HCT116 (cell line): ENCODE measurements at regions not wholly inside any gene's neighbourhood (a gene's known extent, or its start where the extent isn't known, plus 50 kb on each side); places are given as distances from the start of the nearest gene placed in this dataset.

Experiments
- ATAC-seq: fragments of 200-7000 bp; cut with Tn5 transposase; 2 replicates; pipeline ENCODE4 v1.9.1; 2020; ENCODE audit warnings: mild to moderate bottlenecking, moderate library complexity
- BruUV-seq: library from RNA; stranded (reverse); fragments of 400-500 nt; replicated peaks from 2 replicates; lab custom pipeline; 2021; lab: Mats Ljungman, UMichigan
- CTCF ChIA-PET: fragments of 300-600 bp; sonication (Branson Sonifier 250); formaldehyde crosslinking; loops from one replicate; lab custom pipeline; 2021; ENCODE audit warnings: antibody characterized with exemption; lab: Charles Lee
- POLR2A ChIA-PET: fragments of 300-600, 350-600 bp; sonication (Branson Sonifier 250); formaldehyde crosslinking; loops from one replicate; lab custom pipeline; 2021; ENCODE audit warnings: antibody characterized with exemption; lab: Charles Lee
- RAD21 ChIA-PET, 2 experiments: fragments of 300-600 bp; sonication (Branson Sonifier 250); formaldehyde crosslinking; loops; one replicate each; lab custom pipeline; 2023; ENCODE audit warnings: low total read pairs in 2 of 2; ENCODE audit not compliant: uncharacterized antibody in 2 of 2, unreplicated experiment in 2 of 2, low non-redundant PET in 1 of 2; lab: Charles Lee
- DNase-seq: peaks from one replicate; pipeline ENCODE4 v3.0.0-alpha.2; 2010; ENCODE audit warnings: low read depth, low spot score
- H2AFZ ChIP-seq: fragments of 200-600 bp; shearing (Covaris generic), sonication (generic); 2 replicates; pipeline ENCODE4 v1.6.1; 2017; ENCODE audit warnings: low read depth, mixed run types, mixed read lengths, antibody characterized with exemption, low read length; ENCODE audit not compliant: poor library complexity, severe bottlenecking
- H3K27ac ChIP-seq: 2 replicates; pipeline ENCODE4 v1.5.1; 2012; ENCODE audit warnings: low read depth, low read length
- H3K27me3 ChIP-seq: fragments of 200-600 bp; sonication (generic); 2 replicates; pipeline ENCODE4 v1.6.1; 2016; ENCODE audit warnings: mixed run types, low read length, mixed read lengths; ENCODE audit not compliant: insufficient read depth
- H3K36me3 ChIP-seq, 2 experiments: fragments of 200-500 bp in 1 of 2; fragments of 200-600 bp in 1 of 2; sonication (Bioruptor generic) in 1 of 2; sonication (generic) in 1 of 2; 2 replicates each; pipeline versions ENCODE4 v1.5.1 to v1.6.1; 2014 to 2016; ENCODE audit warnings: low read length in 2 of 2, inconsistent platforms in 1 of 2, mixed read lengths in 1 of 2, mixed run types in 1 of 2; ENCODE audit not compliant: insufficient read depth in 2 of 2, control insufficient read depth in 1 of 2
- H3K4me1 ChIP-seq, 2 experiments: fragments of 200-600 bp in 1 of 2; sonication (generic) in 1 of 2; 2 replicates each; pipeline versions ENCODE4 v1.5.1 to v1.6.1; 2012 to 2017; ENCODE audit warnings: low read length in 2 of 2, inconsistent platforms in 1 of 2, mild to moderate bottlenecking in 1 of 2, mixed read lengths in 1 of 2, mixed run types in 1 of 2, moderate library complexity in 1 of 2; ENCODE audit not compliant: insufficient read depth in 2 of 2, control insufficient read depth in 1 of 2
- H3K4me2 ChIP-seq: fragments of 200-600 bp; sonication (generic); 2 replicates; pipeline ENCODE4 v1.6.1; 2017; ENCODE audit warnings: mixed run types, low read length, mixed read lengths
- H3K4me3 ChIP-seq, 2 experiments: fragments of 200-600 bp in 1 of 2; sonication (generic) in 1 of 2; replicated peaks in 1 of 2; 2 replicates each; pipeline ENCODE4 v1.5.1; 2011 to 2016; ENCODE audit warnings: low read length in 2 of 2, control low read depth in 1 of 2, low read depth in 1 of 2, mild to moderate bottlenecking in 1 of 2, mixed read lengths in 1 of 2, mixed run types in 1 of 2
- H3K79me2 ChIP-seq: fragments of 200-600 bp; sonication (generic); 2 replicates; pipeline ENCODE4 v1.6.1; 2017; ENCODE audit warnings: mild to moderate bottlenecking, mixed run types, low read length, moderate library complexity, mixed read lengths; ENCODE audit not compliant: insufficient read depth
- H3K9ac ChIP-seq: fragments of 200-600 bp; sonication (generic); 2 replicates; pipeline ENCODE4 v1.6.1; 2016; ENCODE audit warnings: low read length, mixed read lengths
- H3K9me2 ChIP-seq: fragments of 200-600 bp; sonication (generic), shearing (Covaris generic); 2 replicates; pipeline ENCODE4 v1.6.1; 2017; ENCODE audit warnings: mixed run types, mild to moderate bottlenecking, moderate library complexity; ENCODE audit not compliant: insufficient read depth
- H3K9me3 ChIP-seq, 2 experiments: fragments of 200-500 bp in 1 of 2; fragments of 200-600 bp in 1 of 2; sonication (Bioruptor generic) in 1 of 2; sonication (generic) in 1 of 2; 2 replicates each; pipeline ENCODE4 v1.6.1; 2014 to 2017; ENCODE audit warnings: low read length in 2 of 2, mixed read lengths in 2 of 2, inconsistent platforms in 1 of 2, low read depth in 1 of 2, mild to moderate bottlenecking in 1 of 2, mixed run types in 1 of 2, moderate library complexity in 1 of 2; ENCODE audit not compliant: control insufficient read depth in 1 of 2, insufficient read depth in 1 of 2
- H4K20me1 ChIP-seq: fragments of 200-600 bp; sonication (generic), shearing (Covaris generic); 2 replicates; pipeline ENCODE4 v1.6.1; 2017; ENCODE audit warnings: mixed run types, mild to moderate bottlenecking, moderate library complexity; ENCODE audit not compliant: insufficient read depth
- EZH2phosphoT487 ChIP-seq: fragments of 200-600 bp; IDR thresholded peaks from 2 replicates; pipeline ENCODE4 v1.6.1; 2018; ENCODE audit warnings: antibody characterized with exemption, borderline replicate concordance
- POLR2AphosphoS5 ChIP-seq: IDR thresholded peaks from 2 replicates; pipeline ENCODE4 v1.6.1; 2011; ENCODE audit warnings: mild to moderate bottlenecking, low read depth, low read length, moderate library complexity
- RAD21 ChIP-seq: IDR thresholded peaks from 2 replicates; pipeline ENCODE4 v1.6.1; 2012; ENCODE audit warnings: low read depth, mild to moderate bottlenecking
- SIN3A ChIP-seq: IDR thresholded peaks from 2 replicates; pipeline ENCODE4 v1.6.1; 2012; ENCODE audit warnings: low read depth
- SP1 ChIP-seq: IDR thresholded peaks from 2 replicates; pipeline ENCODE4 v1.6.1; 2012; ENCODE audit warnings: low read depth
- TCF7L2 ChIP-seq: IDR thresholded peaks from 2 replicates; pipeline ENCODE4 v1.7.0; 2011; ENCODE audit warnings: borderline replicate concordance, inconsistent platforms; ENCODE audit not compliant: insufficient read depth, insufficient read length; ENCODE audit errors: extremely low read depth
- intact Hi-C: fragments of 100-400 bp; cut with micrococcal nuclease; formaldehyde crosslinking; loops from 2 replicates; pipeline ENCODE4 v1.10.0; 2022
- TF ChIP-seq, protein P1 (sequence below), 3 experiments: fragments of 200-600 bp in 1 of 3; sonication (generic) in 1 of 3; IDR thresholded peaks in 2 of 3; conservative IDR thresholded peaks in 1 of 3; 2 replicates each; pipeline ENCODE4 v1.5.1; 2012 to 2017; ENCODE audit warnings: low read depth in 2 of 3, low read length in 2 of 3, antibody characterized with exemption in 1 of 3, borderline replicate concordance in 1 of 3, control low read depth in 1 of 3, mild to moderate bottlenecking in 1 of 3, mixed read lengths in 1 of 3, mixed run types in 1 of 3, moderate library complexity in 1 of 3; ENCODE audit not compliant: insufficient read depth in 1 of 3
- TF ChIP-seq, protein P2 (sequence below): IDR thresholded peaks from 2 replicates; pipeline ENCODE4 v1.6.1; 2011; ENCODE audit warnings: mild to moderate bottlenecking, low read length, moderate library complexity; ENCODE audit not compliant: insufficient replicate concordance; ENCODE audit errors: extremely low read depth
- TF ChIP-seq, protein P3 (sequence below): IDR thresholded peaks from 2 replicates; pipeline ENCODE4 v1.6.1; 2012; ENCODE audit warnings: low read depth

DNA sequence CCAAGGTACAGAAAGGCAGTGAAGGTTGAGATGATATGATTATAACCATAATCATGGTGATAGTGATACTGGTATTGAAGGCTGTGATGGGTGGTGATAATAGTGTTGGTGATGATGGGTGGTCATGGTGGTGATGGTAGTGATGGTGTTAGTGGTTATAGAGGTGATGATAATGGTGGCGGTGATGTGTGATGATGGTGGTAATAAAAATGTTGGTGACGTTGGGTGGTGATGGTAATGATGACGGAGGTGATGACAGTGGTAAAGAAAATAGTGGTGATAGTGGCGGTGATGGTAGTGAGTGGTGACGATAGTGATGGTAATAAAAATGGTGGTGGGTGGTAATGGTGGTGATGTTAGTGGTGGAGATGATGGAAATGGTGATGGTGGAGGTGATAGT is 65.1 kb upstream of the KDM8 start (continued):
- TF ChIP-seq, protein P1, sequence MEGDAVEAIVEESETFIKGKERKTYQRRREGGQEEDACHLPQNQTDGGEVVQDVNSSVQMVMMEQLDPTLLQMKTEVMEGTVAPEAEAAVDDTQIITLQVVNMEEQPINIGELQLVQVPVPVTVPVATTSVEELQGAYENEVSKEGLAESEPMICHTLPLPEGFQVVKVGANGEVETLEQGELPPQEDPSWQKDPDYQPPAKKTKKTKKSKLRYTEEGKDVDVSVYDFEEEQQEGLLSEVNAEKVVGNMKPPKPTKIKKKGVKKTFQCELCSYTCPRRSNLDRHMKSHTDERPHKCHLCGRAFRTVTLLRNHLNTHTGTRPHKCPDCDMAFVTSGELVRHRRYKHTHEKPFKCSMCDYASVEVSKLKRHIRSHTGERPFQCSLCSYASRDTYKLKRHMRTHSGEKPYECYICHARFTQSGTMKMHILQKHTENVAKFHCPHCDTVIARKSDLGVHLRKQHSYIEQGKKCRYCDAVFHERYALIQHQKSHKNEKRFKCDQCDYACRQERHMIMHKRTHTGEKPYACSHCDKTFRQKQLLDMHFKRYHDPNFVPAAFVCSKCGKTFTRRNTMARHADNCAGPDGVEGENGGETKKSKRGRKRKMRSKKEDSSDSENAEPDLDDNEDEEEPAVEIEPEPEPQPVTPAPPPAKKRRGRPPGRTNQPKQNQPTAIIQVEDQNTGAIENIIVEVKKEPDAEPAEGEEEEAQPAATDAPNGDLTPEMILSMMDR (IDR thresholded peaks at IDR 0.05 in 2 of 3, conservative IDR thresholded peaks at IDR 0.05 in 1 of 3; ENCODE audit: borderline replicate concordance in 1 of 3, insufficient read depth in 1 of 3, low read depth in 2 of 3, low read length in 2 of 3), result no peak
- TF ChIP-seq, protein P2, sequence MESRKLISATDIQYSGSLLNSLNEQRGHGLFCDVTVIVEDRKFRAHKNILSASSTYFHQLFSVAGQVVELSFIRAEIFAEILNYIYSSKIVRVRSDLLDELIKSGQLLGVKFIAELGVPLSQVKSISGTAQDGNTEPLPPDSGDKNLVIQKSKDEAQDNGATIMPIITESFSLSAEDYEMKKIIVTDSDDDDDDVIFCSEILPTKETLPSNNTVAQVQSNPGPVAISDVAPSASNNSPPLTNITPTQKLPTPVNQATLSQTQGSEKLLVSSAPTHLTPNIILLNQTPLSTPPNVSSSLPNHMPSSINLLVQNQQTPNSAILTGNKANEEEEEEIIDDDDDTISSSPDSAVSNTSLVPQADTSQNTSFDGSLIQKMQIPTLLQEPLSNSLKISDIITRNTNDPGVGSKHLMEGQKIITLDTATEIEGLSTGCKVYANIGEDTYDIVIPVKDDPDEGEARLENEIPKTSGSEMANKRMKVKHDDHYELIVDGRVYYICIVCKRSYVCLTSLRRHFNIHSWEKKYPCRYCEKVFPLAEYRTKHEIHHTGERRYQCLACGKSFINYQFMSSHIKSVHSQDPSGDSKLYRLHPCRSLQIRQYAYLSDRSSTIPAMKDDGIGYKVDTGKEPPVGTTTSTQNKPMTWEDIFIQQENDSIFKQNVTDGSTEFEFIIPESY, result no peak
- no peak for TF ChIP-seq TCF7L2

DNA sequence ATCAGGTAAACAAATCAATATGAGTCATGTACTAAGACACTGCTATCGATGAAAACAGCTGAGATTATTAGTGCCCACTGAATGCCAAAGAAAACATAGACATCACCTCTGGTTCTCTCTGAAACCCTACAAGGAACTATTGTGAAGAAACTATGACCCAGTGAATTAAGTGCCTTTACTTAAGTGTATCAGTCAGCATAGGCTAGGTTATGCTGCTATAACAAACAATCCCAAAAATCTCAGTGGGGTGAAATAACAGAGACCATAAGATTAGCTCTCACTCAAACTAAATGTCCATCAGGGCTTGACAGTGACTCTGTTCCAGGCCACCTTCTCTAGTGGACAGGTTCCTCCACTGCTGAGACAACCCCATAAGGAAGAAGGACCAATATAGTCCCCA is 57.7 kb upstream of the KDM8 start:
- POLR2A ChIA-PET, result no interaction called here
- Histone ChIP-seq H3K4me2 (no peak overlapping the region), H3K9me2 (no peaks in the 10 kb centered on the region), H3K4me1 (no peaks in the 10 kb centered on the region), H3K9me3 (peaks cover 0 to 3% of the 10 kb centered on the region in 2 experiments; a peak in 1 of 4 replicates), H4K20me1 (no peaks in the 10 kb centered on the region), H3K27me3 (peaks cover 17% of the 10 kb centered on the region), H3K79me2 (no peaks in the 10 kb centered on the region), H2AFZ (no peak overlapping the region), H3K36me3 (no peaks in the 10 kb centered on the region), H3K27ac (no peak overlapping the region), H3K4me3 (no peak overlapping the region), H3K9ac (no peak overlapping the region)
- TF ChIP-seq SIN3A (no peak), EZH2phosphoT487 (no peak), POLR2AphosphoS5 (no peak), RAD21 (no peak), SP1 (no peak)
- TF ChIP-seq, protein P3, sequence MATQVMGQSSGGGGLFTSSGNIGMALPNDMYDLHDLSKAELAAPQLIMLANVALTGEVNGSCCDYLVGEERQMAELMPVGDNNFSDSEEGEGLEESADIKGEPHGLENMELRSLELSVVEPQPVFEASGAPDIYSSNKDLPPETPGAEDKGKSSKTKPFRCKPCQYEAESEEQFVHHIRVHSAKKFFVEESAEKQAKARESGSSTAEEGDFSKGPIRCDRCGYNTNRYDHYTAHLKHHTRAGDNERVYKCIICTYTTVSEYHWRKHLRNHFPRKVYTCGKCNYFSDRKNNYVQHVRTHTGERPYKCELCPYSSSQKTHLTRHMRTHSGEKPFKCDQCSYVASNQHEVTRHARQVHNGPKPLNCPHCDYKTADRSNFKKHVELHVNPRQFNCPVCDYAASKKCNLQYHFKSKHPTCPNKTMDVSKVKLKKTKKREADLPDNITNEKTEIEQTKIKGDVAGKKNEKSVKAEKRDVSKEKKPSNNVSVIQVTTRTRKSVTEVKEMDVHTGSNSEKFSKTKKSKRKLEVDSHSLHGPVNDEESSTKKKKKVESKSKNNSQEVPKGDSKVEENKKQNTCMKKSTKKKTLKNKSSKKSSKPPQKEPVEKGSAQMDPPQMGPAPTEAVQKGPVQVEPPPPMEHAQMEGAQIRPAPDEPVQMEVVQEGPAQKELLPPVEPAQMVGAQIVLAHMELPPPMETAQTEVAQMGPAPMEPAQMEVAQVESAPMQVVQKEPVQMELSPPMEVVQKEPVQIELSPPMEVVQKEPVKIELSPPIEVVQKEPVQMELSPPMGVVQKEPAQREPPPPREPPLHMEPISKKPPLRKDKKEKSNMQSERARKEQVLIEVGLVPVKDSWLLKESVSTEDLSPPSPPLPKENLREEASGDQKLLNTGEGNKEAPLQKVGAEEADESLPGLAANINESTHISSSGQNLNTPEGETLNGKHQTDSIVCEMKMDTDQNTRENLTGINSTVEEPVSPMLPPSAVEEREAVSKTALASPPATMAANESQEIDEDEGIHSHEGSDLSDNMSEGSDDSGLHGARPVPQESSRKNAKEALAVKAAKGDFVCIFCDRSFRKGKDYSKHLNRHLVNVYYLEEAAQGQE, result no peak
- intact Hi-C loops, result no loop called here
- CTCF ChIA-PET, result interaction anchor here (2.0 kb wide), 1 partner anchor 10 kb away, joined by 5 read pairs; no protein-coding TSS in a partner anchor
- ATAC-seq, result no peak
- no TSS peak for BruUV-seq
- RAD21 ChIA-PET, result no interaction called here
- no peak for DNase-seq
